HepG2 (cell line): ENCODE measurements at regions not wholly inside any gene's neighbourhood (a gene's known extent, or its start where the extent isn't known, plus 50 kb on each side); places are given as distances from the start of the nearest gene placed in this dataset.

Experiments
- ATAC-seq: fragments of 200-7000 bp; cut with Tn5 transposase; 3 replicates; pipeline ENCODE4 v1.9.1; 2020; ENCODE audit warnings: mild to moderate bottlenecking, moderate library complexity
- BruUV-seq: library from RNA; stranded (reverse); fragments of 400-500 nt; replicated peaks from 2 replicates; lab custom pipeline; 2021; lab: Mats Ljungman, UMichigan
- CTCF ChIA-PET: fragments of 300-600 bp; formaldehyde crosslinking; extraction: SDS; loops from one replicate; lab custom pipeline; 2021; ENCODE audit warnings: low total read pairs, inconsistent platforms, low intra/inter-chr PET ratio; lab: Yijun Ruan, JAX
- POLR2A ChIA-PET: fragments of 350-600 bp; sonication (Branson Sonifier 250); formaldehyde crosslinking; loops from one replicate; lab custom pipeline; 2020; ENCODE audit warnings: antibody characterized with exemption, inconsistent platforms; lab: Yijun Ruan, JAX
- DNase-seq: peaks from one replicate; pipeline ENCODE4 v3.0.0-alpha.2; 2015; ENCODE audit warnings: low spot score
- FAIRE-seq: peaks from 3 replicates; lab custom pipeline; 2011; peaks lifted over from hg19 to GRCh38; lab: Jason Lieb, UNC
- H2AFZ ChIP-seq: one replicate; pipeline ENCODE4 v1.6.1; 2011; ENCODE audit warnings: low read length, inconsistent platforms
- H3K27ac ChIP-seq: fragments of 300-600 bp; 3 replicates; pipeline ENCODE4 v1.8.0; 2011; ENCODE audit warnings: mixed run types, mild to moderate bottlenecking, mixed read lengths, low read length, inconsistent platforms; ENCODE audit not compliant: insufficient read depth; ENCODE audit errors: extremely low read length
- H3K27me3 ChIP-seq, 2 experiments: fragments of 200-600 bp in 1 of 2; 2 replicates in 1 of 2; 3 replicates in 1 of 2; pipeline versions ENCODE4 v1.6.0 to v1.8.0; 2011; ENCODE audit warnings: low read length in 2 of 2, mild to moderate bottlenecking in 2 of 2, moderate library complexity in 2 of 2, inconsistent platforms in 1 of 2; ENCODE audit not compliant: insufficient read depth in 2 of 2, control insufficient read depth in 1 of 2
- H3K36me3 ChIP-seq, 2 experiments: fragments of 200-600 bp in 1 of 2; replicated peaks in 1 of 2; 2 replicates in 1 of 2; 3 replicates in 1 of 2; pipeline versions ENCODE4 v1.5.1 to v1.8.0; 2011; ENCODE audit warnings: low read length in 2 of 2, inconsistent platforms in 1 of 2; ENCODE audit not compliant: insufficient read depth in 2 of 2, control insufficient read depth in 1 of 2
- H3K4me1 ChIP-seq: 2 replicates; pipeline ENCODE4 v1.5.1; 2012; ENCODE audit warnings: low read length, inconsistent platforms; ENCODE audit not compliant: insufficient read depth
- H3K4me2 ChIP-seq: 2 replicates; pipeline ENCODE4 v1.6.0; 2011; ENCODE audit warnings: low read depth, low read length, inconsistent platforms
- H3K4me3 ChIP-seq, 3 experiments: fragments of 200-600 bp in 1 of 3; sonication (generic), shearing (Covaris generic) in 1 of 3; replicated peaks in 1 of 3; 2 replicates each; pipeline ENCODE4 v1.5.1; 2011 to 2016; ENCODE audit warnings: low read length in 3 of 3, inconsistent platforms in 2 of 3, low read depth in 2 of 3, mild to moderate bottlenecking in 2 of 3, control low read depth in 1 of 3, mixed read lengths in 1 of 3; ENCODE audit not compliant: insufficient read depth in 1 of 3
- H3K79me2 ChIP-seq: one replicate; pipeline ENCODE4 v1.6.1; 2011; ENCODE audit warnings: low read length, inconsistent platforms; ENCODE audit not compliant: insufficient read depth
- H3K9ac ChIP-seq: 2 replicates; pipeline ENCODE4 v1.6.0; 2011; ENCODE audit warnings: mild to moderate bottlenecking, low read depth, low read length, inconsistent platforms; ENCODE audit not compliant: insufficient read depth
- H3K9me3 ChIP-seq: 2 replicates; pipeline ENCODE4 v1.5.1; 2012; ENCODE audit warnings: mild to moderate bottlenecking, low read length
- H4K20me1 ChIP-seq: 2 replicates; pipeline ENCODE4 v1.6.0; 2011; ENCODE audit warnings: inconsistent platforms, mild to moderate bottlenecking, low read length, moderate library complexity; ENCODE audit not compliant: insufficient read depth
- ATF4 ChIP-seq, 2 experiments: fragments of 450-650 bp in 1 of 2; sonication (generic) in 1 of 2; formaldehyde crosslinking; IDR thresholded peaks; 2 replicates each; pipeline versions ENCODE4 v1.5.0 to v1.8.0; 2020 to 2022; ENCODE audit warnings: mild to moderate bottlenecking in 1 of 2, missing genetic modification reagents in 1 of 2
- FOXP1 ChIP-seq, 2 experiments: fragments of 450-650 bp in 1 of 2; IDR thresholded peaks; 2 replicates each; pipeline ENCODE4 v1.6.1; 2017 to 2018; ENCODE audit warnings: antibody characterized with exemption in 1 of 2
- GRHL1 ChIP-seq: sonication (generic); formaldehyde crosslinking; conservative IDR thresholded peaks from 2 replicates; pipeline ENCODE4 v1.8.0; 2022; ENCODE audit warnings: missing genetic modification reagents
- ZEB1 ChIP-seq: IDR thresholded peaks from 2 replicates; pipeline ENCODE4 v1.6.1; 2012; ENCODE audit warnings: mild to moderate bottlenecking, low read depth, inconsistent platforms; ENCODE audit not compliant: insufficient replicate concordance
- ZNF570 ChIP-seq: sonication (generic); formaldehyde crosslinking; IDR thresholded peaks from 2 replicates; pipeline ENCODE4 v1.4.0; 2020; ENCODE audit warnings: mild to moderate bottlenecking, missing genetic modification reagents, borderline replicate concordance
- WGBS: methylation state at CpG from one replicate; pipeline ENCODE4 v1.1.6; 2017; ENCODE audit warnings: low lambda C conversion rate; 5-methylcytosine and 5-hydroxymethylcytosine counted together
- in situ Hi-C: cut with HindIII; loops from 2 replicates; pipeline ENCODE4 v1.10.0; 2017; ENCODE audit warnings: low pct_unique_long_range_greater_than_20kb; ENCODE audit not compliant: extremely low pct_ligation_motif_present
- intact Hi-C: fragments of 100-400 bp; cut with micrococcal nuclease; formaldehyde crosslinking; loops from one replicate; pipeline ENCODE4 v1.10.0; 2022; ENCODE audit not compliant: unreplicated experiment

GRCh38 chr5:89948977-89949376, 460.6 kb downstream of the CETN3 start (continued):
- no peak for TF ChIP-seq GRHL1 (CRISPR knock-in tag)
- no peak for TF ChIP-seq ZNF570 (CRISPR knock-in tag)

- BruUV-seq: no TSS peak
- TF ChIP-seq ATF4 (CRISPR knock-in tag; IDR thresholded peaks at IDR 0.05) (no peak), ZEB1 (no peak), FOXP1 (IDR thresholded peaks at IDR 0.05) (no peak), FOXP1 (CRISPR knock-in tag; IDR thresholded peaks at IDR 0.05) (no peak)
- DNase-seq (no peak), FAIRE-seq (no peak), ATAC-seq (no peak)
- intact Hi-C loops: no loop called here
- Histone ChIP-seq H3K9me3 (no peaks in the 10 kb centered on the region; the same call in 1 of the 2 replicates), H3K36me3 (no peaks in the 10 kb centered on the region), H2AFZ (no peak overlapping the region), H3K27ac (no peak overlapping the region), H3K4me3 (no peak overlapping the region), H3K27me3 (no peaks in the 10 kb centered on the region), H3K4me2 (no peak overlapping the region), H3K4me1 (no peaks in the 10 kb centered on the region), H3K79me2 (no peaks in the 10 kb centered on the region), H3K9ac (no peak overlapping the region), H4K20me1 (no peaks in the 10 kb centered on the region)
- ChIA-PET CTCF (no interaction called here), POLR2A (no interaction called here)
- in situ Hi-C loops: no loop called here
- WGBS: 1% methylated on average over 2 of the region's 2 CpGs
Observed at GRCh38 chr5:89946916-89947315, 462.6 kb downstream of the CETN3 start.
